ENCODE measurements at regions not wholly inside any gene's neighbourhood (a gene's known extent, or its start where the extent isn't known, plus 50 kb on each side); places are given as distances from the start of the nearest gene placed in this dataset.

- TF ChIP-seq EP300 (IDR thresholded peaks at IDR 0.05), result no peak
- no peak for TF ChIP-seq POLR2A (IDR thresholded peaks at IDR 0.05; ENCODE audit: low read length)
- no peak for TF ChIP-seq RCOR1 (IDR thresholded peaks at IDR 0.05; ENCODE audit: low read depth, low read length)
Measured at GRCh38 chr3:72437661-72438406, 410.4 kb downstream of the SHQ1 start.
